ENCODE measurements at regions not wholly inside any gene's neighbourhood (a gene's known extent, or its start where the extent isn't known, plus 50 kb on each side); places are given as distances from the start of the nearest gene placed in this dataset.
A peak's percentile ranks its signal among the peaks of the same experiment; 100 is the strongest.
"Not testable (repeated sequence)": the region's sequence is repeated elsewhere in the genome, so short reads cannot be mapped to it uniquely, and the experiment has no call there.

GRCh38 chr20:59101961-59102360, 59.4 kb upstream of the PRELID3B start:
- Histone ChIP-seq H3K36me3 (no peaks in the 10 kb centered on the region), H3K4me1 (no peaks in the 10 kb centered on the region), H3K9me3 (no peaks in the 10 kb centered on the region), H3K4me3 (no peak overlapping the region), H3K27ac (replicated peaks in 1 of 4) (no peak overlapping the region), H3K27me3 (peaks cover 0 to 16% (median 0%) of the 10 kb centered on the region in 4 donors)
- intact Hi-C loops (cut with DNase I), result no loop called here
- DNase-seq (ENCODE audit: extremely low spot score), result no peak
- WGBS, result 66% methylated on average over 5 of the region's 5 CpGs
- no peak for TF ChIP-seq CTCF (IDR thresholded peaks at IDR 0.05)

- 67% methylated on average over 3 of the region's 3 CpGs for WGBS
- intact Hi-C loops (cut with DNase I), result not testable (repeated sequence)
Observed at GRCh38 chr20:59099864-59100263, 57.3 kb upstream of the PRELID3B start.

GRCh38 chr20:59095140-59095539, 52.6 kb upstream of the PRELID3B start:
- no peaks in the 10 kb centered on the region for H3K36me3 ChIP-seq
- DNase-seq (ENCODE audit: extremely low spot score), result peak; percentile 79
- no peaks in the 10 kb centered on the region for H3K27me3 ChIP-seq
- H3K4me1 ChIP-seq, result no peaks in the 10 kb centered on the region
- intact Hi-C loops (cut with DNase I), result no loop called here
- H3K4me3 ChIP-seq, result no peak overlapping the region
- no peak overlapping the region for H3K27ac ChIP-seq (replicated peaks in 1 of 4)
- no peaks in the 10 kb centered on the region for H3K9me3 ChIP-seq
- 74% methylated on average over 3 of the region's 3 CpGs for WGBS
- TF ChIP-seq POLR2A (IDR thresholded peaks at IDR 0.05; ENCODE audit: low read depth), result no peak
- no peak for TF ChIP-seq CTCF (IDR thresholded peaks at IDR 0.05)
- no peak for TF ChIP-seq EP300 (IDR thresholded peaks at IDR 0.05)
- TF ChIP-seq POLR2AphosphoS5 (IDR thresholded peaks at IDR 0.05), result no peak

More at GRCh38 chr20:59099864-59100263, 57.3 kb upstream of the PRELID3B start:
- H3K9me3 ChIP-seq; H3K4me1 ChIP-seq; H3K36me3 ChIP-seq; H3K27ac ChIP-seq (replicated peaks in 1 of 4); H3K4me3 ChIP-seq; DNase-seq (ENCODE audit: extremely low spot score): not testable (repeated sequence)
- H3K27me3 ChIP-seq, result peaks cover 0 to 16% (median 0%) of the 10 kb centered on the region in 4 donors

DNA sequence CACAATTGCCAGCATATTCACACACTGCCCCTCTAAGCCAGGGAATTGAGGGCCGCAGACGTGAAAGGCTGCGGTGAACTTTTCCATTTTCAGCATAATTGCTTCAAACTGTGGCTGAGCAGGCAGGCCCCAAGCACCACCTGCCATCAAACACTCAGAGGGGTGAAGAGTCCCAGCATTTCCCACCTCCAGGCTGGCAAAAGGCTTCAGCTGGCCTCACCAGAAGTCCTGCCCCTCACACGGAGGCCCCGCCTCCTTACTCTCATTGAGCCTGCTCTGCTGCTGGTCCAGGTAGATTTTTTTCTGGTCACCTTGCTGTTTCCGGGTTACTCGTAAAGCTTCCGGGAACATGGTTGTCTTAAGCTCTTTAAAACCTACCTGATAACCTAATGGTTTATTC, 52.0 kb upstream of the PRELID3B start:
- no peak for TF ChIP-seq POLR2AphosphoS5 (IDR thresholded peaks at IDR 0.05)
- no peak for TF ChIP-seq EP300 (IDR thresholded peaks at IDR 0.05)
- intact Hi-C loops (cut with DNase I), result no loop called here
- WGBS, result 89% methylated on average over 8 of the region's 8 CpGs
- no peaks in the 10 kb centered on the region for H3K9me3 ChIP-seq
- H3K27me3 ChIP-seq, result no peaks in the 10 kb centered on the region
- H3K4me3 ChIP-seq, result no peak overlapping the region
- H3K4me1 ChIP-seq, result no peaks in the 10 kb centered on the region
- no peaks in the 10 kb centered on the region for H3K36me3 ChIP-seq
- H3K27ac ChIP-seq (replicated peaks in 1 of 4), result no peak overlapping the region
- DNase-seq (ENCODE audit: extremely low spot score), result no peak

Data from esophagus muscularis mucosa (tissue), 4 donors.